ENCODE measurements at regions not wholly inside any gene's neighbourhood (a gene's known extent, or its start where the extent isn't known, plus 50 kb on each side); places are given as distances from the start of the nearest gene placed in this dataset.

DNA sequence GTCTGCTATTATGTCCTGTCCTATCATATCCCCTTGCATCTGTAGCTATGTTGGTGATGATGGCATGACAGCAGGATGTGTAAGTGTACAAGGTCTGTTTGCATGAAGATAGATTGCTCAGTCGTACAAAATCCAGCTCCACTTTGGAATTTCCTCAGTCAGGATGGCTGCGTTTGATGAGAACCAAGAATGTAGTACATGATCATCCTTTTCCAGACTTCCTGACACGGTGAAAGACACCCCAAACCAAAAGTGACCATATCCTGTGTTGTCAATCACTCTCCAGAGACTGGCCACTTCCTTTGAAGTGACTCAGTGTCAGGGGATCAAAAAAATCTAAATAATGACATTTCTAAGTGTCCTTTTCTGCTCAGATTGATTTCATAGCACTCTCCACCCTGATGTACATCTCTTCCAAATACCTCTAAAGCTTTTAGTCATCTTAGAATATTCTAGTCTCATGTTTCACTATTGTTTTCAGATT, 213.4 kb downstream of the PLK2 start:
- DNase-seq, result no peak

GRCh38 chr5:58245476-58245840, 214.4 kb downstream of the PLK2 start:
- DNase-seq, result no peak

GRCh38 chr5:58244819-58245475, 214.9 kb downstream of the PLK2 start:
- DNase-seq, result no peak

- no peak for DNase-seq
Measured at GRCh38 chr5:58241389-58241788, 218.5 kb downstream of the PLK2 start.

DNA sequence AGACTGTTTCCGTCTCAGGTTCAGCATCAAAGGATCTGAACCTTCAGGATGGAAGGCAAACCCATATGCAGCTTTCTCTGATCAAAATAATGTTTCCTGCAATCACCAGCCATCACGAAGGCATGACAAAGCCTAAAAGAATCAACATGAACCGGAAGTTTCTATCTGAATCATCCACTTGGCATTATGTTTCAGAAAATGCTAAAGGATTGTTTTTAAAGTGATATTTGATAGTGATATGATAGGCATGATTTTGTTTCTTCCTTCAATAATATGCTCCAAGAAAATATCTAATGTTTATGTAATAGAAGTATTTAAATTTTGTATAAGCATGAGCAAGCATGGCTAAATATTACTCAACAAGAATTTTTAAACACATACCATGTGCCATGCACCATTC, 219.6 kb downstream of the PLK2 start:
- no peak for DNase-seq

DNA sequence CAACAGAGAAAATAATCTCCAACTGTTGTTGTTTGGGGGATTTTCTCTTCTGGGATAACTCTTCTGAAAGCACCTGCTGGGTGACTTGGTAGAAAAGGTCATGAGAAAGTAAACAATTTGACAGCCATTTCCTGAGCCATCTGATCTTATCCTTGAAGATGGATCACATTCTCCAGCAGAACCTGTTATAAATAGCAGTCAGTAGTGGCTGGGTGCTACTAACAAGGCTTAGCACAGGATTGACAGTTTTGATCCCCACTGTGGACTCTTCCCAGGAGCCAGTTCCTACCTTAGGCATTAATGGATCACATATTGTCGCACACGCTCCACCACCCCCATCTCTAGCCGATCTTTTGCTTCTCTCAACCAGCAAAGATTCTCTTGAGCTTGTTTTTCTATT, 220.2 kb downstream of the PLK2 start:
- DNase-seq, result no peak

DNA sequence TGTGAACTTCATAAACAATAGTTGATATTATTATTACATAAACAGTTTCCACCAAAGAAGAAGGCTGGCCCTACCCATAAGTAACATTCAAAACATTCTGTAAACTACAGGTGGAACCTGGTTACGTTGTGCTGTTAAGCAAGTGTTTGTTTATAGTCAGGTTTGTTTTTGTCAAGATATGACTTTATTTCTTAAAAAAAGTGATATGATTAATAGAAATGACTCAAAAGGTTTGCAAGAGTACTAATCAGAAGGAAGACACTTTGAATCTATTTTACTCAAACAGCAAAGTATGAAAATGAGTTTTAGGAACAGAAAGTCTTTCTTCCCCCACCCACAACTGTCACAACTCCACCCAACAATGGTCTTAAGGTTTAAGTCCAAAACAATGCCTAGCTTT, 220.8 kb downstream of the PLK2 start:
- DNase-seq, result no peak

DNA sequence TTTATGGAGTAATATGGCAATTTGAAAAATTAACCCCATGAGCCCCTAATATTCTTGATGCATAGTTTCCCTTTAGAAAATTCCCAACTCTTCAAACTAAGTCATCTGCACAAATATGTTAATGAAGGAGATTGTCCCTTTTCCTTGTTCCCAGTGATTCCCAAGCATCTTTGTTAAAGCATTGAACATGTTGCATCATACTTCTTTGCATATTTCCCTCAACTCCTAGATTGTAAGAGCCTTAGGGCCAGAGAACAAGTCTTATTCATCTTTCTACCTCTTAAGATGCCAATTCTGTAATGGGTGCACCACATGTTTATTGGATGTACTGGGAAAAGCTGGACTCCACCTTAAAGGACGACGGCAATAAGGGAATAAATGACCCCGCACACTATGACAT, 223.4 kb downstream of the PLK2 start:
- no peak for DNase-seq

- DNase-seq, result no peak
Measured at GRCh38 chr5:58235299-58235698, 224.6 kb downstream of the PLK2 start.

DNA sequence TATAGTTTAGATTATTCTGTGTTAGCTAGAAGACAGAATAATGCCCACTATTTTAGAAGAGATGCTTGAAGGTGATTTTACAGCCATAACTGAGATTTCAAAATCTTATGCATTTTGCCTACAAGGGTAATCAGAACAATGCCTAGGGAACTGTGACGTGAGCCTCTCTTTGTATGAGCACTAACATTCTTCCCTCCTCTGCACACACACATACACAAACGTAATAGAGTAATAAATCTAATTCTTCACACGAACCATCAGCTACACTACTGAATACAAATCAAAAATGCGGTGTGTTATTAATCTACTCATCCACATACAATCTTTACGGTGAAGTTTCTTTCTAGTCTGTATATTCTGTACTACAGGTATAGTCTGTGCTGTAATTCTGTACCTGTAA, 227.8 kb downstream of the PLK2 start:
- DNase-seq, result no peak

- DNase-seq, result no peak
Measured at GRCh38 chr5:58231041-58231440, 228.8 kb downstream of the PLK2 start.

- no peak for DNase-seq
Measured at GRCh38 chr5:58228896-58229295, 231.0 kb downstream of the PLK2 start.

DNA sequence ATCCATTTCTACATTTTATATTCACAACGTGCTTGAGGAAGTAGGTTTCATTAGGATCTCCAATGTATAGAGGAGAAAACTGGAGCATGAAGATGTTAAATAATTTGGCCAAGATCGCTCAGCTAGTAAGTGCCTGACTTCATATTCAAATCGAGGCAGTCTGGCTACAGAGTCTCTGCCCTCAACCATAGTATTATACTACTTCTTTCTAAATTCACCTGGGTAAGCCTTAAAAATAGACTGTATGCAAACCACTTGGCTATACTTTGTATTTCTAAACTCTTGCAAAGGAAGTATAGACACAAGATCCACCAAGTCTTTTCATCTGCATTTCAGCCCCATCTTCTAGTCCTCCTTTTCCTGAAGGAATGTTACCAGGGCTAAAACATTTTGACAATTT, 232.0 kb downstream of the PLK2 start:
- no peak for DNase-seq

DNA sequence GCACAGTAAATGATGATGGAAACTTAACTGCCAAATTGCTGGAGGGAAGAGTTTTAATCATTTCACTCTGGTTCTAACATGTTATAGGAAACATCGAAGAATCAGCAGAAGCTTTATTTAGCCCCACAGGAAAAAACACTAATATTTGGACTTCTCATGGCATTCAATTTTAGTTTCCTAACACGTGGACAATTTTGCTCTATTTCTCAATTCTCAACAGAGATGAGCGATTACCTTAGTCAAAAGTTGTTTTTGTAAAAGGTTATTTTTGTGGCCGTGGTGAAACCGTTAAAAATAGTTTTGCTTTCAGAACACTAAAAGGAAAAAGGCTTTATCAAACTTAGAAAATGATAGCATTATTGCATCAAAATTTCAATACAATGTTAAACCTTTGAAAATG, 235.2 kb downstream of the PLK2 start:
- DNase-seq, result no peak

DNA sequence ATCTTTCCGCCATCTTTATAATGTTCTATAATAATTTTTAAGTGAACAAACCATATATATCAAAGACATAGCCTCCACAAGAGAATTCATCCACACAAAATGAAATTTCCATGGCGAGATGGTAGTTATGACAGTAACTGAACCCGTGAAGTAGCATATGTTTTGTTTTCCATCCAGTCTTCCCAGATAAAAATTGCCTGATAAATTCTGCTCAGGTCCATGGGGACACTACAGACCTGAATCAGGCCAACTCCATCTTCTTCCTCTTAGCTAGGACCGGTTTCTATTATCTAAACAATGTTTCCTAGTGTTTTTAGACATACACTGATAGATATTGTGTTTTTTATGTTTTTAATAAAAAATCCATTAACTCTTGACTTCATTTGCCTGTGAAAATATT, 235.7 kb downstream of the PLK2 start:
- no peak for DNase-seq

- no peak for DNase-seq
Measured at GRCh38 chr5:58215364-58215763, 244.5 kb downstream of the PLK2 start.

DNA sequence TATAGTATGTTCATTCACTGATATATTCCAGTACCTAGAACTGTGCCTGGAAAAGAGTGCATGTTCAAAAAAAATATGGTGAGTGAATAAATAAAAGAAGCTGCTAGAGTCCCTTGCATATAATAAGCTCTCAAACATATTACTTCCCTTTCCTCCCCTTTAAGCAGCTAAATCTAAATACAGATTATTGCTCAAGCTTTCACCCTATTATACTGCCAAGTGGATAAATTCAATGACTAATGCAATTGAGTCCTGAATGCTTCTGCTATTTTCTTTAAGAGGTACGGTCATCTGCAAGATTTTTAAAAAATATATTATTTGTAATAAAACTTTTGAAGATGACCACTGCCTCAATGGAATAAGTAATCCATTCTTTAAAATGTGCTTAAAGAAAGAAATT, 248.4 kb downstream of the PLK2 start:
- DNase-seq, result no peak

DNA sequence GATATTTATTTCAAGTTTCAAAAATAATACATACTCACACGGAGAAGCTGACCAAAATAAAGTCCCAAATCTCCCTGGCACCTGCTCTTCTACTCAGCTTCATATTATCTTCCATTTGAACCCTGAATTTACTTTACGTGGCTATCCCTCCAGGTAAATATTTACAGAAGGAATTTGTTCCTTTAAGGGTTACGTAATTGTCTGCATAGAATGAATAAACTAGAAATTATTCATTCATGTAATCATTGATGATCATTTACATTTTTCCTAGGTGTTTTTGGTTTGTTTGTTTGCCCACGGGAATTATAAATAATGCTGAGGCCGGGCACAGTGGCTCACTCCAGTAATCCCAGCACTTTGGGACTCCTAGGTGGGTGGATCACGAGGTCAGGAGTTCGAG, 251.2 kb downstream of the PLK2 start:
- no peak for DNase-seq

DNA sequence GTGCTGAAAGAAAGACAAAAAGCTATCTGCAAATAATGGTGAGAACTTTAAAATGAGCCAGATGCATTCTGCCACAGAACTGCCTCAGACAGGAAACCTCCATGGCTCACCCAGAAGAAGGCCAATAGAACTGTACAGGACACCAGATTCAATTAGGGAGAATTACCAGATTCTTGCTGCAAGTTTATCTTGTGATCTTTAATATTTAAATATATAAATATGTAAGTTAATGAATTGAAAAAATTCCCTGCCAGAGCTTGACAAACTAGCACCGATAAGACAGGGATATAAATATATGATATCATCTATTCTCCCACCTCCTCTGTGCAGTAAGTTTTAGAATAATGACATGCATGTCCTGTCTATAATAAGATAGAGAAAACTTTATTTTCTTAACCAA, 252.8 kb downstream of the PLK2 start:
- no peak for DNase-seq

GRCh38 chr5:58204966-58205365, 254.9 kb downstream of the PLK2 start:
- no peak for DNase-seq

DNA sequence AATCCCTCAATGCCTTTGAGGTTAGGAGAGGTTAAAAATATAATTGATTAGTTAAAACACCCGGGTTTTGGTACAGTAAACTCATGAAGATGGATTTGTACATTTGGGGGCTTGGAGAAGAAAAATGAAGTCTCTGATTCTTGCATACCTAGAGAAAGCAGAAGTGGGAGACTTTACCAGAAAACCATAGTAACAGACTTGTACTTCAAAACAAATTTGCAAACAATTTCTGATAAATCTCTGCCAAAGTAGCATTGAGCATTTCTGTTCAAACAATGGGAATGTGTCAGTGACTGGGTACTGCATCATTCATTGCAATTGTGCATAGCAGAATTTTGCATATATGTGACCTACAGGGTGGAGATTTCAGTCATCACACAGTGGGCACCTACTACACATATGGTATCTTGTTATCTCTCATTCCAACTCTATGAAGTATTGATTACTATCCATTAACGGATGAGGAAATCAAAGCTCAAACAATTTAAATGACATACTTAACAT, 256.9 kb downstream of the PLK2 start:
- DNase-seq, result no peak

DNA sequence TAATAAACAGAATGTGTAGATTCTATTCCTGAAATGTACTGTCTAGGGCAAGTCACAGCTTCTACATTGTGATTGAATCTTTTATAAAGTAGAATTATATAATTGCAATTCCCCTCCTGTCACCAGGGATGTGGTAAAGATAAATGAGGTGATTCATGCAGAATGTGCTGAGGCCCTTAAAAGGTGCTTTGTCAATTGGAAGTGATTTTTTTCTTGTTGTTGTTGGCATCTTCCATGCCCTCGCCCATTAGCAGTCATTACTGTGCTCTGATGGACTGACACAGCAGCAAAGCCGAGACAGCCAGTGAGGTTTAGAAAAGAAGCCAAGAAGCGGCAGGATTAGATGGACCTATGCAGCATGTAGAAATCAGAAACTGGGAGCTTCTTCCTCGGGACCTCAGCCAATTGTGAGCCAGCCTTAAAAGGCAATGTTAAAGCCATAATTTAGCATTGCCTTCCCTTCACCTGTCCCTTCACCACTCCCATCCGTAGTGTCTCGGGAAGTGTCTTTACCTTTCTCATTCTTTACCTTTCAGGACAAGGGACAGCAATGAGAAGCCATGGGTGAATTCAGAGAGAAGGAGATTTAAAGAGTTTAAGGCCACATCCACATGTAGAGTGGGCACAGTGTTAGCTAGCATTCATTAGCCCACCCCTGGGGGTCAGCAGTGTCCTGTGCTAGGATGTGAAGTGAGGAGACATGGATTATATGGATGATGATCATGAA, 257.8 kb downstream of the PLK2 start:
- DNase-seq, result no peak

DNA sequence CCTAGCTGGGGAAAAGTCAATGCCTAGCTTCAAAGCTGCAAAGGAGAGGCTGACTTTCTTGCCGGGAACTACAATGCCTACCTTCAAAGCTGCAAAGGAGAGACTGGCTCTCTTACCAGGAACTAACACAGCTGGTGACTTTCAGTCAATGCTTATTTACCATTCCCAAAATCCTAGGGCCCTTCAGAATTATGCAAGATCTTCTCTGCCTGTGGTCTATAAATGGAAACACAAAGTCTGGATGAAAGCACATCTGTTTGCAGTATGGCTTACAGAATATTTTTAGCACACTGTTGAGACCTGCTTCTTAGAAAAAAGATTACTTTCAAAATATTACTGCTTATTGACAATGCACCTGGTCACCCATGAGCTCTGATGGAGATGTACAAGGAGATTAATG, 259.4 kb downstream of the PLK2 start:
- no peak for DNase-seq

DNA sequence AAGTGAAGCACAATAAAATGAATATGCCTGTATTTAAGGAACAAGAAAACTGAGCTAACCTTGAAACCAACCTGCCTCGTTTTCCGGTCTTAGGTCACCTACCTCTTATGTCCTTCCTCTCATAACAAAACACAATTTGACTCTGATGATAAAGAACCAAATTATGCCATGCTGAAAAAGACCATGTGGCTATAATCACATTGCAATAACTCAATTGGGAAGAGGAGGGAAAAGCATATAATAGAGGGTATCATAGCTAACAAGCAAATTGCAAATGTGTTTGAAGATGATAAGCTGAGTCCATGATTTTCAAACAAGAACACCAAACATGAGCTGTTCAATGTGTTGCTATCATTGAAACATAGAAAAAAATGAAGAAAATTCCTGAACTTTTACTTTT, 260.8 kb downstream of the PLK2 start:
- DNase-seq, result no peak

DNA sequence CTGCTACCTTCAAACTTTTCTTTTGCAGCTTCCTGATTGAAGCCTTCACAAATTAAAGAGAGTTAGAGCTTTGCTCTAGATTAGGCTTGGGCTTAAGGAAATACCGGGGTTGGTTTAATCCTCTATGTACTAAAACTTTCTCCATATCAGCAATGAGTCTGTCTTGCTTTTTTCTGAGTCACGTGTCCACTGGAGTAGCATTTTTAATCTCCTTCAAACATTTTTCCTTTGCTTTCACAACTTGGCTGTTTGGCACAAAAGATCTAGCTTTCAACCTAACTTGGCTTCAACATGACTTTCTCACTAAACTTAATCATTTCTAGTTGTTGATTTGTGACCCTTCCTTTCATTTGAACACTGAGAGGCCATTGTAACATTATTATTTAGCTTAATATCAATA, 261.6 kb downstream of the PLK2 start:
- no peak for DNase-seq
